Thyroid gland (tissue), 4 donors: ENCODE measurements at regions not wholly inside any gene's neighbourhood (a gene's known extent, or its start where the extent isn't known, plus 50 kb on each side); places are given as distances from the start of the nearest gene placed in this dataset.

Source experiments
- POLR2A ChIP-seq, 2 donors: fragments of 450-650 bp; IDR thresholded peaks; one replicate each; pipeline ENCODE4 v1.6.1; 2017; ENCODE audit warnings: antibody characterized with exemption in 2 of 2, mild to moderate bottlenecking in 2 of 2, moderate library complexity in 1 of 2
- TF ChIP-seq, protein P1 (sequence below), 6 experiments: fragments of 200-600 bp in 3 of 6; fragments of 450-650 bp in 3 of 6; sonication (generic) in 3 of 6; IDR thresholded peaks; one replicate each; pipeline ENCODE4 v1.5.1; 2016 to 2019; ENCODE audit warnings: antibody characterized with exemption in 6 of 6, mild to moderate bottlenecking in 2 of 6, inconsistent platforms in 1 of 6, moderate library complexity in 1 of 6

- no peak for TF ChIP-seq POLR2A (IDR thresholded peaks at IDR 0.05)
- TF ChIP-seq, protein P1, sequence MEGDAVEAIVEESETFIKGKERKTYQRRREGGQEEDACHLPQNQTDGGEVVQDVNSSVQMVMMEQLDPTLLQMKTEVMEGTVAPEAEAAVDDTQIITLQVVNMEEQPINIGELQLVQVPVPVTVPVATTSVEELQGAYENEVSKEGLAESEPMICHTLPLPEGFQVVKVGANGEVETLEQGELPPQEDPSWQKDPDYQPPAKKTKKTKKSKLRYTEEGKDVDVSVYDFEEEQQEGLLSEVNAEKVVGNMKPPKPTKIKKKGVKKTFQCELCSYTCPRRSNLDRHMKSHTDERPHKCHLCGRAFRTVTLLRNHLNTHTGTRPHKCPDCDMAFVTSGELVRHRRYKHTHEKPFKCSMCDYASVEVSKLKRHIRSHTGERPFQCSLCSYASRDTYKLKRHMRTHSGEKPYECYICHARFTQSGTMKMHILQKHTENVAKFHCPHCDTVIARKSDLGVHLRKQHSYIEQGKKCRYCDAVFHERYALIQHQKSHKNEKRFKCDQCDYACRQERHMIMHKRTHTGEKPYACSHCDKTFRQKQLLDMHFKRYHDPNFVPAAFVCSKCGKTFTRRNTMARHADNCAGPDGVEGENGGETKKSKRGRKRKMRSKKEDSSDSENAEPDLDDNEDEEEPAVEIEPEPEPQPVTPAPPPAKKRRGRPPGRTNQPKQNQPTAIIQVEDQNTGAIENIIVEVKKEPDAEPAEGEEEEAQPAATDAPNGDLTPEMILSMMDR (IDR thresholded peaks at IDR 0.05) = no peak
Measured at GRCh38 chr4:112029771-112030171, 115.5 kb upstream of the FAM241A start.
